Liver (tissue), 3 donors: ENCODE measurements at regions not wholly inside any gene's neighbourhood (a gene's known extent, or its start where the extent isn't known, plus 50 kb on each side); places are given as distances from the start of the nearest gene placed in this dataset.

Experiments used
- ATF3 ChIP-seq: IDR thresholded peaks from 2 replicates; pipeline ENCODE4 v1.6.1; 2016; ENCODE audit warnings: antibody characterized with exemption
- CTCF ChIP-seq: fragments of 150-350 bp; IDR thresholded peaks from 2 replicates; pipeline ENCODE4 v1.5.1; 2017; ENCODE audit warnings: improper control_type of control experiment, low read depth, low read length; ENCODE audit not compliant: missing input control
- EGR1 ChIP-seq, 2 donors: IDR thresholded peaks; 2 replicates each; pipeline ENCODE4 v1.6.1; 2016 to 2018; ENCODE audit warnings: antibody characterized with exemption in 2 of 2, low read depth in 2 of 2
- FOXA1 ChIP-seq: IDR thresholded peaks from 2 replicates; pipeline ENCODE4 v1.6.1; 2016; ENCODE audit warnings: antibody characterized with exemption
- GABPA ChIP-seq, 2 donors: IDR thresholded peaks in 1 of 2; conservative IDR thresholded peaks in 1 of 2; 2 replicates each; pipeline ENCODE4 v1.6.1; 2016; ENCODE audit warnings: antibody characterized with exemption in 2 of 2, mild to moderate bottlenecking in 1 of 2, moderate library complexity in 1 of 2
- HNF4A ChIP-seq, 2 donors: conservative IDR thresholded peaks; 2 replicates each; pipeline ENCODE4 v1.6.1; 2016; ENCODE audit warnings: antibody characterized with exemption in 2 of 2, mild to moderate bottlenecking in 2 of 2
- HNF4G ChIP-seq: IDR thresholded peaks from 2 replicates; pipeline ENCODE4 v1.6.1; 2016; ENCODE audit warnings: antibody characterized with exemption
- JUND ChIP-seq, 2 donors: IDR thresholded peaks; 2 replicates each; pipeline ENCODE4 v1.6.1; 2016; ENCODE audit warnings: antibody characterized with exemption in 2 of 2
- MAX ChIP-seq: IDR thresholded peaks from 2 replicates; pipeline ENCODE4 v1.6.1; 2016; ENCODE audit warnings: antibody characterized with exemption
- RAD21 ChIP-seq, 2 donors: IDR thresholded peaks; 2 replicates each; pipeline ENCODE4 v1.6.1; 2016; ENCODE audit warnings: antibody characterized with exemption in 2 of 2, mild to moderate bottlenecking in 2 of 2
- REST ChIP-seq: IDR thresholded peaks from 2 replicates; pipeline ENCODE4 v1.6.1; 2016; ENCODE audit warnings: antibody characterized with exemption, mild to moderate bottlenecking
- SP1 ChIP-seq: IDR thresholded peaks from 2 replicates; pipeline ENCODE4 v1.6.1; 2018; ENCODE audit warnings: antibody characterized with exemption, mild to moderate bottlenecking
- TAF1 ChIP-seq: conservative IDR thresholded peaks from 2 replicates; pipeline ENCODE4 v1.6.1; 2016; ENCODE audit warnings: antibody characterized with exemption, mild to moderate bottlenecking
- YY1 ChIP-seq: IDR thresholded peaks from 2 replicates; pipeline ENCODE4 v1.6.1; 2016; ENCODE audit warnings: antibody characterized with exemption, mild to moderate bottlenecking
- donor health status: healthy.
- donor health status: healthy.

- TF ChIP-seq CTCF, result no peak
- TF ChIP-seq REST, result no peak
- TF ChIP-seq RAD21 (IDR thresholded peaks at IDR 0.05), result no peak
- TF ChIP-seq YY1, result no peak
- TF ChIP-seq SP1, result no peak
- TF ChIP-seq GABPA (IDR thresholded peaks at IDR 0.05 in 1 of 2, conservative IDR thresholded peaks at IDR 0.05 in 1 of 2), result no peak
- no peak for TF ChIP-seq MAX
- no peak for TF ChIP-seq FOXA1
- TF ChIP-seq TAF1, result no peak
- TF ChIP-seq ATF3, result no peak
- no peak for TF ChIP-seq JUND (IDR thresholded peaks at IDR 0.05)
- TF ChIP-seq HNF4A (conservative IDR thresholded peaks at IDR 0.05), result no peak
- no peak for TF ChIP-seq EGR1 (IDR thresholded peaks at IDR 0.05; ENCODE audit: low read depth in 2 of 2)
- no peak for TF ChIP-seq HNF4G
Observed at GRCh38 chr3:147297761-147298350, 108.5 kb downstream of the ZIC4 start.
